ENCODE measurements at regions not wholly inside any gene's neighbourhood (a gene's known extent, or its start where the extent isn't known, plus 50 kb on each side); places are given as distances from the start of the nearest gene placed in this dataset.
"Not testable (repeated sequence)": the region's sequence is repeated elsewhere in the genome, so short reads cannot be mapped to it uniquely, and the experiment has no call there.

DNA sequence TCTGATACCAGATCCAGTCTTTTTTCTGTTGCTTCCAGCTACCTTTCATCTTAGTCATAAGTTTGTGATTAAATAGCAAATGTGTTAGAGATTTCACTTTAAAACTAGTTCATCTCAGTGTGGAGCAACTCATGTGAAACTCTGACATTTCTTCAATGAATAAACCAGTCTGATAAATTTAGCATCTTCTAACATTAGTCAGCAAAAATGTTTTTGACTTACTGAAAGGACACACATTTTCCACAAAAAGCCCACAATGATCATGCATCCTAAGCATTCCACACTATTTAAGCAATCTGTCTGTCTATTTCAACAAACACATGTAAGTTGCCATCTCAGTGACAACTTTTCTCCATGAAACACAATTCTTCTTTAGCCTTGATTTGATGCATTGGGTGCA is 222.2 kb upstream of the SLC35B3 start:
- DNase-seq (ENCODE audit: low spot score), result no peak

DNA sequence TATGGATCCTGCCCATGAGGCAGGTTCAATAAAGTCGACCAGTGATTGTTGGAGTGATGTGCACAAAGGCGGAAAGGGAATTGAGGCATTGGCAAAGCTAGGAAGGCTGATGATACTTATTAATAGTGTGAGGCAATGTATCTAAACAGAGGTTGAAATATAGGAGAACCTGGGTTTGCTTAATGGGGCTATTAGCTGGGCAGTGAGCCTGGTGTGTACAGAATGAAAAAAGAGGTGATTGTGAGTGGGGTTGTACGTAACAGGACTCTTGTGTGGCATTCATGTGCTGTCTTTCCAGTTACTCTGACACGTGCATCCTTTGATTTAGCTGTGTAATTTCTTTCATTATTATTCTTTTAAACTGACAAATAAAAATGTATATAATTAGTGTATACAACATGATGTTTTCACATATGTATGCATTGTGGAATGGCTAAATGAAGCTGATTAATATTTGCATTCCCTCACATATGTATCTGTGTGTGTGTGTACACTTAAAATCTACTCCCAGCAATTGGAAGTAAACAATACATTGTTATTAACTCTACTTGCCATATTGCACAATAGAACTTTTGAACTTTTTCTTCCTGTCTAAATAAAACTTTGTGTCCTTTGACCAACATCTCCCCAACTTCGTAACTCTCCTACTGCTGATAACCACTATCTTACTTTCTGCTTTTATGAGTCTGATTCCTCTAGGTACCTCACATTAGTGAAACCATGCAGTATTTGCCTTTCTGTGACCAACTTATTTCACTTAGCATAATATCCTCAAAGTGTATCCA is 220.5 kb upstream of the SLC35B3 start:
- DNase-seq (ENCODE audit: low spot score), result no peak

- no peak for DNase-seq (ENCODE audit: low spot score)
Measured at GRCh38 chr6:8652710-8653109, 217.4 kb upstream of the SLC35B3 start.

- no peak for DNase-seq (ENCODE audit: low spot score)
Measured at GRCh38 chr6:8651998-8652397, 216.7 kb upstream of the SLC35B3 start.

DNA sequence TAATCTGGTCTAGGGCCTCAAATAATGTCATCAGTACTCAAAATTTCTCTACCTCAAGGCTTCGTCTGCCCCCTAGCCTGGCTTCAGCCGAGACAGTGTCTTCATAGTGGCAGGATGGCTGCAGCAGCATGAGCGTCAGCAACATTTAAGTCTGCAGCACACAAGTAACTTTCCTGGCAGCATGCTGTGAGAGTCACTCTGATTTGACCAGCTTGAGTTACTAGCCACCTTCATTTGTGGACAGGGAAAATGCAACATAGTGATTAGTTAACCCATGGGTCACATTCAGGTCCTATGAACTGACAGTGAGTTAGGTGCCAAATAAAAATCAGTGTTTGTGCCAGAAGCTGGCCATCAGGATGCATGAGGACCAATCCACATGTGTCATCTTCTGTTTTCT is 209.9 kb upstream of the SLC35B3 start:
- no peak for DNase-seq (ENCODE audit: low spot score)

DNA sequence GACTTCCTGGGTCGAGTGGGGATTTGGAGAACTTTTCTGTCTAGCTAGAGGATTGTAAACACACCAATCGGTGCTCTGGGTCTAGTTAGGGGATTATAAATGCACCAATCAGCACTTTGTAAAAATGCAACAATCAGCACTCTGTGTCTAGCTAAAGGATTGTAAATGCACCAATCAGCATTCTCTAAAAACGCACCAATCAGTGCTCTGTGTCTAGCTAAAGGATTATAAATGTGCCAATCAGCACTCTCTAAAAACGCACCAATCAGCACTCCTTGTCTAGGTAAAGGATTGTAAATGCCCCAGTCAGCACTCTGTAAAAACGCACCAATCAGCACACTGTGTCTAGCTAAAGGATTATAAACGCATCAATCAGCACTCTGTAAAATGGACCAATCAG is 209.0 kb upstream of the SLC35B3 start:
- no peak for DNase-seq (ENCODE audit: low spot score)

DNA sequence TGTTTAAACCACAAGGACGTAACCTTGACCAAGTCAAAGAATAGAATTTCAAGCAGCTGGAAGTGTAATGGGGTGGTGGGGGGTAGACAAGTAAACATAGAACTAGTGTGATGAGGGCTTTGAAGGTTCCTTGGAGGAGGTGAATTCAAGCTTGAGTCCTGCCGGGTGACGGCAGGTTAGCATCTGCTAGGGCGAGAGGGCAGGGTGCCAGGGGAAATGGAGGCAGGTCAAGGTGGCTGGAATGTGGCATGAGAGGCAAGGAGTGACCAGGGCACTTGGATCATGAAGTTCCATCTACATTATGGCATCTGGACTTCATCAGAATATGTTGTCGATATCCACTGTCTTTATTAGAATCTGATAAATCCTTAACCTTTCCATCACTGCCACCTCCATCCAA is 207.5 kb upstream of the SLC35B3 start:
- DNase-seq (ENCODE audit: low spot score), result no peak

DNA sequence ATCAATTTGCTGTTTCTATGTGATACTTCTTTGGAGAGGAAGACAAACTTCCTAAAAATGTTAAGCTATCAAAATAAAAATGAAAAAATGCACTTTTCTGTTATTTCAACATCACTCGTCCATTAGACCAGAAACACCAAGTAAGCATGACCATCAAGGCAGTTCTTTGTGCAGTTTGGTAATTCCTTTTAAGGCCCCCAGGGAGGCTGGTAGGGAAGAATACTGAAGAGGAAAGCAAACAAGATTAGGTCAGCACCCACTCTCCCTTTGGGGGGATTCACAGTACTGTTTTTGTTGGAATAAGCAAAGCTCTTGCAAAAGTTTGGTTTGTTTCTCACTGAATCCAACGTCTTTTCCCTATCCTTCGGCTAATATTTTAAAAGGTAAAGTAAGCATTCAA is 206.8 kb upstream of the SLC35B3 start:
- no peak for DNase-seq (ENCODE audit: low spot score)

GRCh38 chr6:8639928-8640649 is 204.7 kb upstream of the SLC35B3 start:
- DNase-seq (ENCODE audit: low spot score), result no peak

DNA sequence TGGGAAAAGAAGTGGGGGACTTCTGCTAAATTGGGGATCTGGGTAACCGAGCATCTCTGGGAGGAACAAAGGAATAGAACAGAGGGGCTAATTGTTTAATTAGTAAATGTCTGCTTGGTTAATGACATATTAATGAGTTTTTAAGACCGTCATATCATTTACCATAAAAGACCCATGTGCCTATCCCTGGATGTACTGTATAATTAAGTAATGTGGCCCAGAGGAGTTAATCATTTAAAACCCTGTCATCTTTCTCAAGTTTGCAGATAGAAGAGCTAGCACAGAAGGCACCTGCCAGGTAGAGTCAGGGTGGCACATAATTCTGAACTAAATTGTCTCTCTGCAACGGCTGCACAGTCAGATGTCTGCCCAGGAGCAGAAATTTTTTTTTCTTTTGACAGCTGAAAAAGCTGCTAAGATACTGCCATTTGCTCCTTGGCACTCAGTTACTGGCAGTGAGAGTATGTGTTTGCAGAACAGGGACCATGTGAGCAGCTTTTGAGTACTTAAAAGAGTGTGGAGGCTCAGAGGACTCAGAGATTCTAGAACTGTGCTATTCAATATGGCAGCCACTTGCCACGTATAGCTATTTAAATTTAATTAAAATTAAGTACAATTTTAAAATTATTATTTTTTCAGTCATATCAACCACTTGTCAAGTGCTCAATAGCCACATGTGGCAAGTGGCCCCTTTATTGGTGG is 202.7 kb upstream of the SLC35B3 start:
- DNase-seq (ENCODE audit: low spot score), result no peak

DNA sequence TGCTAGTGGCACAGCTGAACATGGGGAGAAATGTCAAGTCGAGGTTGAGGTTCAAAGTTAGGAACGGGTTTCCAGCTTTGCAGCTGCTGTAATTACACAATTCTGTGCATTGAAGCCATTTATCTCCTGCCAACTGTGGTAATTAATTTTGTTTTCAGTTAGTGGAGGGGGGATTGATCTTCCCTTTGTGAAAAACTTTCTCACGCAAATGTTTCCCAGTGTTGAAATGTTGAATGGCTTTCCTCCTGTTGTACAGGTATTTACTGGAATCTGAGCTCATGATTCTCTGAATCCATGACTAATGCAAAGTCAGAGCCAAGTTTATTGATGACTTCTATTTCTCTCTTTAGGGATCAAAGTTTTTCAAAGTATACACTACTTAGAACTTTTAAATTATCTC is 198.4 kb upstream of the SLC35B3 start:
- no peak for DNase-seq (ENCODE audit: low spot score)

GRCh38 chr6:8628736-8629135 is 193.4 kb upstream of the SLC35B3 start:
- no peak for DNase-seq (ENCODE audit: low spot score)

DNA sequence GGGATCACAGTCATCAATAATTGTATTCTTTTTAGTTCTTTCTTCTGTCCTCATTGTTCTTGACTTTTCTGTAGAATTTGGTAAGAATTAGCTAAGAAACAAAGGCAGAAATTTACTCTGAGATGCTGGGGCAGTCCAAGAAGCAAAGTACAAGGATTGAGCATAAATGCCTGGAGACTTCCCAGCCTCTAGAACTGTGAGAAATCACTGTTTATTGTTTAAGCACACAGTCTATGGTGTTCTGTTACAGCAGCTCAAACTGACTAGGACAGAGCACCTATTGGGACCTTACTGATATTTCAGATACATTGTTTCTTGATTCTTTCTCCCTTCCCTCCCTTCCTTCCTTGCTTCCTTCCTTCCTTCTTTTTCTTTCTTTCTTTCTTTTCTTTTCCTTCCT is 192.7 kb upstream of the SLC35B3 start:
- DNase-seq (ENCODE audit: low spot score), result no peak

DNA sequence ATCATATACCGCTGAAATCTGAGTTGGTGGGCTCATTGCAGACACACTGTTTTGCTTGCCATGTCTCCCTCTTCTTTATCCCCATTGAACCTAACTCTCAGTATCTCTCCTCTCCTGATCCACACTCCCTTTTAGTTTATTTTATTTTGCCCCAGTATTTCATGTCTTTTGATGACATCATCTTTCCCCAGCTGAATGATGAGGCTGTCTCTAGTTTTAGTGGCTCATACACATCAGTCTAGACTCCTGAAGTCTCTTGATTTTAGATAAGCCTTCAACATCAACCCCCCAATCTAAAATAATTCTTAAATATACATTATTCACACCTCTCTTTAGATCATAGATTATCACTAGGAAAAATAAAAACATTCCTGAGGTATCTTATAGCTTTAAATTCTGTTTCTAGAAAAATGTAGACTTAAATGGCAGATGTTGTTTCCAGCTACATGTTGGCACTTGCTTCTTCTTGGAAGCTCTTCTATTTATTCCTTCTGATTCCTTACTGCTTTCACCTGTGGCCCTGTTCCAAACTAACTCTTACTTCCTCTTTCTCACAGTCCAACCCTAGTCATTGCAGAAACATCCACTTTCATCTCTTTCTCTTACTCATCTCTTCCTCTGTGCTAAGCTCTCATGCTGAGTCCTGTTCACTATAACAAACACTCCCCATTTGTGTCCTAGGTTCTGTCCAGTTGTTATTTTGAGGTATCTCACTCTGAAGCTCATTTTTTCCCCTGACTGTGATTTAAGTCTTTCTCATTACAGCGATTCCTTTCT is 191.9 kb upstream of the SLC35B3 start:
- no peak for DNase-seq (ENCODE audit: low spot score)

DNA sequence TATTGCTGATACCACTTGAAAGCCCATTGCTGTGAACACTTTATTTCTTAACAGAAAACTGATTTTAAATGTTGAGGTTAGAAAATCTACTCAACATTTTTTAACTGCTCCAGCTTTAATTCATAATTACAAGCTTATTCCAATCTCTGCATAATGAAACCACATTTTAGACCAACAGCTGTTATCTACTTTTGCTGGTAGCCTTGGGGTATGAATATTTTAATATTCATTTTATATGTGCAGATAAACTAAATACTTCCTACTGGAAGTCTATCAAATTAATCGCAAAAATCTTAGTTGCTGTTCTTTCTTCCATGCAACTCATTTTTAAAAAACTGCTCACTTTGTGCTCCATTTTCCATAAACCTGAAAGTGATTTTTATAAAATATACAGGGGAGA is 189.3 kb upstream of the SLC35B3 start:
- DNase-seq (ENCODE audit: low spot score), result no peak

GRCh38 chr6:8623441-8623840 is 188.1 kb upstream of the SLC35B3 start:
- no peak for DNase-seq (ENCODE audit: low spot score)

GRCh38 chr6:8619853-8620252 is 184.5 kb upstream of the SLC35B3 start:
- DNase-seq (ENCODE audit: low spot score), result no peak

GRCh38 chr6:8619408-8619807 is 184.1 kb upstream of the SLC35B3 start:
- not testable (repeated sequence) for DNase-seq (ENCODE audit: low spot score)

DNA sequence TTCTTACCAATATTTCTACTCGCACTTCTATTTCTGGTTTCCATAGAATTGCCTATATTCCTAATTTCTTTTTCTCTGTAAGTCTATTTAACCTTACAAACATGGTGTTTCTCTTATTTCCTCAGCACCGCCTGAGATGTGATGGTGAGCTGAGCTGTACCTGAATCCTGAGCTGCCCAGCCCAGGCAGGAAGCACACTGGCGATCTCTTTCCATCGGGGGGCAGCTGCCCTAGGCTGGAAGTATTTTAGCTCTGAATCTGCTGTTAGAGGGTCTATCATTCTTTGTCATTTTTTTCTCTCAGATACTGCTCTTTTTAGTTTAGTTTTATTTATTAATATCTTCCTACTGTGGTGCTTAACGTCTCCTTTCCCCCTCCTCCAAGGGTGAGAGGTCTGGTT is 173.4 kb upstream of the SLC35B3 start:
- no peak for DNase-seq (ENCODE audit: low spot score)

DNA sequence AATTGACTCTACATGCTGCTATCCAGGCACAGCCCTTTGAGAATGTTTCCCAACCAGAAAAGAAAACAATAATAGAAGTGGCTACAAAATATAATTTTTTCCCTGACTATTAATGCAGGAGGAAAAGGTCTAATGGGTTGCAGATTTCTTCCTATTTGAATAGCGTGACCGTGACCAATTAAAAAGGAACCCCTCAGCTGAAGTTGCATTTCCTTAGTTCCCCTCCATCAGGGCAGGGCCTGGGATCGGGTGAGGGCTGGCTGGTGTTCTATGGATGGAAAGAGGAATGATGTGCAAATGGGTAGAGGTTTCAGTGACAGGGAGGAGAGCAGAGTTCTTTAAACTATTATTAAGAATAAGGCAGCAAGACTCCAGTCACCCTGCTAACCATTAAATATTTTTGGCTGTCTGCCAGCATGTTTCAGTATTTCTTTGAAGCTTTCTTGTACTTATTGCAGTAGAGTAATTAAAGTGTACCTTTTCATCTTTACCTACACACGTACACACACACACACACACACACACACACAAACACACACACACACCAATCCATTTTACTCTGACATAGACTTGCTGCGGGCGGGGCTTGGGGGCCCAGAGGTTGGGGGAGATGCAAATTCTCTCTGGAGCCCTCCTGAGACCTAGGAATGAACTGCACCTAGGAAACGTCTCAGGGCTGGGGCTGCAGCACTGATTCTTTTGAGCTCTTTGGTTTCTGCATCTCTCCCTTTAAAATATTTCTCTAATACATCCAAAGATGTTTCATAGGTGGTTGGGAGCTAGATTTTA is 154.8 kb upstream of the SLC35B3 start:
- no peak for DNase-seq (ENCODE audit: low spot score)

- DNase-seq (ENCODE audit: low spot score), result no peak
Measured at GRCh38 chr6:8588176-8588575, 152.8 kb upstream of the SLC35B3 start.

GRCh38 chr6:8583291-8583690 is 147.9 kb upstream of the SLC35B3 start:
- DNase-seq (ENCODE audit: low spot score), result no peak
